HFFc6 (cell line): ENCODE measurements at regions not wholly inside any gene's neighbourhood (a gene's known extent, or its start where the extent isn't known, plus 50 kb on each side); places are given as distances from the start of the nearest gene placed in this dataset.

ENCODE experiments used
- DNase-seq: peaks from one replicate; pipeline ENCODE4 v3.0.0-alpha.2; 2018
- H3K27ac Mint-ChIP-seq: 2 replicates; pipeline ENCODE4 v1.8.0; 2020; ENCODE audit warnings: mild to moderate bottlenecking, mixed read lengths
- H3K27me3 Mint-ChIP-seq: 2 replicates; pipeline ENCODE4 v1.8.0; 2021; ENCODE audit warnings: mild to moderate bottlenecking, moderate library complexity, mixed read lengths; ENCODE audit not compliant: insufficient read depth
- H3K36me3 Mint-ChIP-seq: 2 replicates; pipeline ENCODE4 v1.8.0; 2021; ENCODE audit warnings: low read depth, mixed read lengths
- H3K4me1 Mint-ChIP-seq: 2 replicates; pipeline ENCODE4 v1.8.0; 2020; ENCODE audit warnings: low read depth, mixed read lengths
- H3K4me3 Mint-ChIP-seq: 2 replicates; pipeline ENCODE4 v1.8.0; 2020; ENCODE audit warnings: mild to moderate bottlenecking, moderate library complexity, mixed read lengths
- H3K9me3 Mint-ChIP-seq: 2 replicates; pipeline ENCODE4 v1.8.0; 2020; ENCODE audit warnings: mild to moderate bottlenecking, mixed read lengths
- TF ChIP-seq, protein P1 (sequence below): fragments of 200-600 bp; sonication (generic); IDR thresholded peaks from 2 replicates; pipeline ENCODE4 v1.5.0; 2021; ENCODE audit warnings: antibody characterized with exemption, mild to moderate bottlenecking

DNA sequence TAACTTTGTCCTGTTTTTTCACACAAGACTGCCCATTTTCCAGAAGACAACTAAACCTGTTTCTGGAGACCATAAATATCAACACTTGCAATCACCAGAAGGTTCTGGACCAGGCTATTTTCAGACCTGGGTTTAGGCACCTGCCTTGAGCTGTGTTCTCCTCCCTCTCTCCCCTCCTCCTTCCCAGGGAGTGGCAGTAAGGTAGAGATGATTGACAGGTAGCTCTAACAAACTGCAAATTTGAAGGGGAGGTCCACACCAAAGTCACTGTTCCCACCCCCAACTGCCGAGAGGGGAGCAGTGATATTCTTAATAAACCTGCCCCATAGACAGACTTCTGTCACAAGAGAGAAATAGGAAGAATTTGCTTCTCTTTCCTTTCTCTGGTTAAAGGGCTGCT is 91.2 kb upstream of the BACH2 start:
- no peak for DNase-seq

DNA sequence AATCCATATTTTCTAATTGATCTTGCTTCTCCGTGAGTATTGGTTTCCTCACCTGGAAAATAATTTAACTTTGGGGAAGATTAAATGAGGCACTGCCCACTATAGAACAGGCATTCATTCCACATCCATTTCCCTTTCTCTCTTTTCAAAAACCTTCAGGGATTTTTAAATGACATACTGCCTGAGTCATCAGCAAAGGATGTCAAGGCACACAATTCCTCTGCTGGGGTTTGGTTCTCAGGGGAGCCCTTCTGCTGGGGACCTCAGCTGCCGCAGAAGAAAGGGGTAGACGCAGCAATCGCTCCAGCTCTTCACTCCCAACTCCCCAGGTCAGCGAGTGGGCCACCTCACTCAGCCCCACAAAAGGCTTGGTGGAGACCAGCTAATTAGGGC is 90.7 kb upstream of the BACH2 start:
- no peak overlapping the region for H3K4me3 Mint-ChIP-seq
- no peaks in the 10 kb centered on the region for H3K36me3 Mint-ChIP-seq
- no peak for DNase-seq
- TF ChIP-seq, protein P1, sequence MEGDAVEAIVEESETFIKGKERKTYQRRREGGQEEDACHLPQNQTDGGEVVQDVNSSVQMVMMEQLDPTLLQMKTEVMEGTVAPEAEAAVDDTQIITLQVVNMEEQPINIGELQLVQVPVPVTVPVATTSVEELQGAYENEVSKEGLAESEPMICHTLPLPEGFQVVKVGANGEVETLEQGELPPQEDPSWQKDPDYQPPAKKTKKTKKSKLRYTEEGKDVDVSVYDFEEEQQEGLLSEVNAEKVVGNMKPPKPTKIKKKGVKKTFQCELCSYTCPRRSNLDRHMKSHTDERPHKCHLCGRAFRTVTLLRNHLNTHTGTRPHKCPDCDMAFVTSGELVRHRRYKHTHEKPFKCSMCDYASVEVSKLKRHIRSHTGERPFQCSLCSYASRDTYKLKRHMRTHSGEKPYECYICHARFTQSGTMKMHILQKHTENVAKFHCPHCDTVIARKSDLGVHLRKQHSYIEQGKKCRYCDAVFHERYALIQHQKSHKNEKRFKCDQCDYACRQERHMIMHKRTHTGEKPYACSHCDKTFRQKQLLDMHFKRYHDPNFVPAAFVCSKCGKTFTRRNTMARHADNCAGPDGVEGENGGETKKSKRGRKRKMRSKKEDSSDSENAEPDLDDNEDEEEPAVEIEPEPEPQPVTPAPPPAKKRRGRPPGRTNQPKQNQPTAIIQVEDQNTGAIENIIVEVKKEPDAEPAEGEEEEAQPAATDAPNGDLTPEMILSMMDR: no peak
- H3K27me3 Mint-ChIP-seq: peaks cover 16% of the 10 kb centered on the region
- H3K27ac Mint-ChIP-seq: no peak overlapping the region
- no peaks in the 10 kb centered on the region; the same call in 1 of the 2 replicates for H3K4me1 Mint-ChIP-seq
- no peaks in the 10 kb centered on the region for H3K9me3 Mint-ChIP-seq

More for the DNA sequence above, 91.2 kb upstream of the BACH2 start:
- no peaks in the 10 kb centered on the region; the same call in 1 of the 2 replicates for H3K4me1 Mint-ChIP-seq
- TF ChIP-seq, protein P1: no peak
- H3K4me3 Mint-ChIP-seq: no peak overlapping the region
- H3K27ac Mint-ChIP-seq: no peak overlapping the region
- no peaks in the 10 kb centered on the region for H3K9me3 Mint-ChIP-seq
- no peaks in the 10 kb centered on the region for H3K36me3 Mint-ChIP-seq
- H3K27me3 Mint-ChIP-seq: peaks cover 12% of the 10 kb centered on the region

DNA sequence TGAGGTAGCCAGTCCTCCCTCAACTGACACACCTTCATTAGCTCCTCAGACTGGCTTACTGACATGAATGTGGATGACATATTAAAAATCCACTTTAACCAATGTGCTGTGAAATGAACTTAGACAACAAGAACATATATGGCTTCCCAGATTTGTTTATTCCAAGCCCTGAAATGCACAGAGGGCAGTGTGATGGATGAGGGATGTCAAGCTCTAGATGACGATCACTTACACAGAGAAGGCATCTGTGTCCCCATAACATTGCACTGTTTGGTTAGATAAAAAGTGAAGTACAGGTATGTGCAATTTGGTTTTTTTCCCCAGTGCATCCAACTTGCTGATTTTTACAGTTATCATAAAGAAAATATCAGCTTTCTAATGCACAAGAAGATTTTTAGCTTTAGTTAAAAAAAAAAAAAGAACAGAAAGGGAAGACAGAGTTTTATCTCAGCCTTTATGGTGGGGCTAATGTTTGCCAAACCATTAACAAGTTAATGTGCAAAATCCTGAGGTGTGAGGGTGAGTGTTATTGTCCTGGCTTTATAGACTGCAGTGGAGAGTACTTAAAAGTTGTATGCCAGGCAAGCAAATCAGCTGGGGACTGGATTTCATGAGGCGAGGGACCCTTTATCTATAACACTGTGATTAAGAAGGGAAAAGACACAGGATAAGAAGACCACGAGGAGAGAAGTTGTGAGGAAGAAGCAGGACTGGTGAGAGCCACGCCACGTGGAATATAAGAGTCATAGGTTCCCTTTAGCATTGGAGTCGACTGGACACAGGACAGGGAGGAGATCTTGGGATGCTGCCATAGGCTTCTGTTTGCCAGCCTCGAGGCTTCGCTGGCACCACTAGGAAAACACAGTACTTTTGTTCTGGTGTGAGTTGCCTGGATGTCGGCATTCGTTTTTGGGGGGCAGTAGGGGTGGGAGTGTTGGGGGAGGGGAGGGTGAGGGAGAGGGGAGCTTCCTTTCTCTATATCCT is 90.0 kb upstream of the BACH2 start:
- DNase-seq: no peak
- TF ChIP-seq, protein P1: no peak
- H3K27ac Mint-ChIP-seq: no peak overlapping the region

DNA sequence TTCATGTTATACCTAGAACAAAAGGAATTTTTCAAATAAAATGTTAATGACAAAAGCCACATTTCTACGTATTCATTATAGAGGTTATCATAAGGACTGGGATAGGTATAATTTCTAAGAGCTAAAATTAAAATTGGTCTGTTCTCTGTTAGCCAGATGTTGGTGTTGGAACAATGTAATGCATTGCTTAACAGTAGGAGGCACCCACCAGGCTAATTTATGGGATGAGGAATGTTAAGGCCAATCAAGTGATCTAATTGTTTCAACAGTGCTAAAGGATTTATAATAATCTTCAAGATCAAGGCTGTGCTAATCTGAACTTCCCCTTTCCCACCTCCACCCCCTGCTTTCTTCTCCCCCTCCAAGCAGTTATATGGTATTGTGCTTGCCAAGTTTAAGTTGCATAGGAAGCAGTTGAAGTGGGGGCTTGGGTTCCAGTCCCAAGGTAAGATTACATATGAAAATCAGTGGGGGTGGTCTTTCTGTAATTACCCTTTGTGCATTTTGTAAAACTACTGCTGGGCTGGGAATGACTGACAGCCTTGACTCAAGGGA is 89.2 kb upstream of the BACH2 start:
- no peak for DNase-seq
- Mint-ChIP-seq H3K27ac (no peak overlapping the region), H3K9me3 (no peaks in the 10 kb centered on the region), H3K4me1 (no peaks in the 10 kb centered on the region; the same call in 1 of the 2 replicates), H3K27me3 (peaks cover 17% of the 10 kb centered on the region), H3K36me3 (no peaks in the 10 kb centered on the region), H3K4me3 (no peak overlapping the region)
- TF ChIP-seq, protein P1: no peak

More for the DNA sequence above, 90.0 kb upstream of the BACH2 start:
- Mint-ChIP-seq H3K9me3 (no peaks in the 10 kb centered on the region), H3K4me3 (no peak overlapping the region), H3K27me3 (peaks cover 17% of the 10 kb centered on the region), H3K36me3 (no peaks in the 10 kb centered on the region), H3K4me1 (no peaks in the 10 kb centered on the region; the same call in 1 of the 2 replicates)

DNA sequence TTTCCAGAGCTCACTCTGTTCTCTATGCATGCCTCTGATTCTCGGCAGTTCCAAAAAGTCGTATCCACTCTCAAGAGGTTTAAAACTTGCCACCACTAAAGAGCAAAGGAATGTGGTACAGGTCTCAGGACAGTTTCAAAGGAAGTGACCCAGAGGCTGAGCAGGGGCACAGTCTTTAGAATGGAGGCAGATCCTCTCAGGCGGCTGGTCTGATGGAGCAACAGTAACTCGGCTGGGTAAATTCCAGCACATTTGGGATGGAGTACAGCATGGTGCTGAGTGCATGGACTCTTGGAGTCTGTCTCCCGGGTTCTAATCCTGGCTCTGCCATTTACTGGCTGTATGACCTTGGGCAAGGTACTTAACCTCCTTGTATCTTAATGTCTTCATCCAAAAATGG is 88.1 kb upstream of the BACH2 start:
- Mint-ChIP-seq H3K4me3 (no peak overlapping the region), H3K27me3 (peaks cover 17% of the 10 kb centered on the region), H3K4me1 (no peaks in the 10 kb centered on the region; the same call in 1 of the 2 replicates), H3K27ac (no peak overlapping the region), H3K9me3 (no peaks in the 10 kb centered on the region), H3K36me3 (no peaks in the 10 kb centered on the region)
- TF ChIP-seq, protein P1: no peak
- no peak for DNase-seq
